ENCODE measurements at regions not wholly inside any gene's neighbourhood (a gene's known extent, or its start where the extent isn't known, plus 50 kb on each side); places are given as distances from the start of the nearest gene placed in this dataset.

GRCh38 chr1:232463225-232463624, 166.7 kb downstream of the SIPA1L2 start:
- DNase-seq (no peak), ATAC-seq (no peak)
- intact Hi-C loops (cut with DNase I) = no loop called here

- intact Hi-C loops (cut with DNase I) = no loop called here
- ATAC-seq (no peak), DNase-seq (no peak)
Observed at GRCh38 chr1:232462213-232462612, 167.7 kb downstream of the SIPA1L2 start.

GRCh38 chr1:232459826-232460225, 170.1 kb downstream of the SIPA1L2 start:
- intact Hi-C loops (cut with DNase I) = no loop called here
- ATAC-seq = no peak

GRCh38 chr1:232459087-232459486, 170.8 kb downstream of the SIPA1L2 start:
- intact Hi-C loops (cut with DNase I) = no loop called here
- ATAC-seq = no peak
- no peak for DNase-seq

More at GRCh38 chr1:232459826-232460225, 170.1 kb downstream of the SIPA1L2 start:
- DNase-seq = no peak

- DNase-seq = no peak
- ATAC-seq = no peak
- intact Hi-C loops (cut with DNase I) = no loop called here
Observed at GRCh38 chr1:232457595-232457994, 172.3 kb downstream of the SIPA1L2 start.

GRCh38 chr1:232456714-232457113, 173.2 kb downstream of the SIPA1L2 start:
- intact Hi-C loops (cut with DNase I) = no loop called here
- no peak for DNase-seq
- ATAC-seq = no peak

GRCh38 chr1:232454227-232454886, 175.6 kb downstream of the SIPA1L2 start:
- intact Hi-C loops (cut with DNase I) = no loop called here
- DNase-seq (no peak), ATAC-seq (no peak)

GRCh38 chr1:232452736-232453440, 177.0 kb downstream of the SIPA1L2 start:
- DNase-seq = no peak
- ATAC-seq = no peak
- intact Hi-C loops (cut with DNase I) = no loop called here

- intact Hi-C loops (cut with DNase I) = no loop called here
- DNase-seq = no peak
- ATAC-seq = peak in 1 of 2 donors; percentile 71
Observed at GRCh38 chr1:232452117-232452516, 177.8 kb downstream of the SIPA1L2 start.

- DNase-seq (no peak), ATAC-seq (no peak)
- intact Hi-C loops (cut with DNase I) = no loop called here
Observed at GRCh38 chr1:232451506-232451905, 178.4 kb downstream of the SIPA1L2 start.

GRCh38 chr1:232450615-232451014, 179.3 kb downstream of the SIPA1L2 start:
- DNase-seq = no peak
- intact Hi-C loops (cut with DNase I) = no loop called here
- ATAC-seq = no peak

- no peak for DNase-seq
- ATAC-seq = no peak
- intact Hi-C loops (cut with DNase I) = loop anchor here in 1 of 2 donors (10.0 kb wide), 1 partner anchor 178 kb away; no protein-coding TSS in a partner anchor
Observed at GRCh38 chr1:232447125-232447524, 182.8 kb downstream of the SIPA1L2 start.

- DNase-seq = no peak
- intact Hi-C loops (cut with DNase I) = loop anchor here in 1 of 2 donors (10.0 kb wide), 1 partner anchor 179 kb away; no protein-coding TSS in a partner anchor
- ATAC-seq = peak; percentile 84 to 91
Observed at GRCh38 chr1:232445361-232446106, 184.4 kb downstream of the SIPA1L2 start.

GRCh38 chr1:232443372-232443771, 186.6 kb downstream of the SIPA1L2 start:
- DNase-seq (no peak), ATAC-seq (no peak)
- intact Hi-C loops (cut with DNase I) = loop anchor here in 1 of 2 donors (10.0 kb wide), 1 partner anchor 181 kb away; no protein-coding TSS in a partner anchor

GRCh38 chr1:232441036-232441411, 188.9 kb downstream of the SIPA1L2 start:
- ATAC-seq = no peak
- DNase-seq = no peak
- intact Hi-C loops (cut with DNase I) = loop anchor here in 1 of 2 donors (10.0 kb wide), 1 partner anchor 184 kb away; no protein-coding TSS in a partner anchor

- intact Hi-C loops (cut with DNase I) = loop anchor here in 1 of 2 donors (10.0 kb wide), 1 partner anchor 184 kb away; no protein-coding TSS in a partner anchor
- no peak for ATAC-seq
- DNase-seq = no peak
Observed at GRCh38 chr1:232440325-232441035, 189.5 kb downstream of the SIPA1L2 start.

- ATAC-seq = no peak
- no peak for DNase-seq
- intact Hi-C loops (cut with DNase I) = loop anchor here in 1 of 2 donors (10.0 kb wide), 1 partner anchor 114 kb away; no protein-coding TSS in a partner anchor
Observed at GRCh38 chr1:232439011-232439410, 190.9 kb downstream of the SIPA1L2 start.

GRCh38 chr1:232438476-232438875, 191.5 kb downstream of the SIPA1L2 start:
- DNase-seq (no peak), ATAC-seq (no peak)
- intact Hi-C loops (cut with DNase I) = loop anchor here in 1 of 2 donors (10.0 kb wide), 1 partner anchor 114 kb away; no protein-coding TSS in a partner anchor

GRCh38 chr1:232437510-232437909, 192.4 kb downstream of the SIPA1L2 start:
- DNase-seq (no peak), ATAC-seq (no peak)
- intact Hi-C loops (cut with DNase I) = loop anchor here in 1 of 2 donors (10.0 kb wide), 1 partner anchor 113 kb away; no protein-coding TSS in a partner anchor

Data from left cardiac atrium (tissue), 4 donors.